DMS53 (cell line): ENCODE measurements at regions not wholly inside any gene's neighbourhood (a gene's known extent, or its start where the extent isn't known, plus 50 kb on each side); places are given as distances from the start of the nearest gene placed in this dataset.

Experiments
- DNase-seq: peaks from one replicate; lab custom pipeline; 2025; lab: John Stamatoyannopoulos, UW

- peak; percentile 93 for DNase-seq
These were observed 398.2 kb downstream of the SOX9 start for GRCh38 chr17:72518753-72519597.

DNA sequence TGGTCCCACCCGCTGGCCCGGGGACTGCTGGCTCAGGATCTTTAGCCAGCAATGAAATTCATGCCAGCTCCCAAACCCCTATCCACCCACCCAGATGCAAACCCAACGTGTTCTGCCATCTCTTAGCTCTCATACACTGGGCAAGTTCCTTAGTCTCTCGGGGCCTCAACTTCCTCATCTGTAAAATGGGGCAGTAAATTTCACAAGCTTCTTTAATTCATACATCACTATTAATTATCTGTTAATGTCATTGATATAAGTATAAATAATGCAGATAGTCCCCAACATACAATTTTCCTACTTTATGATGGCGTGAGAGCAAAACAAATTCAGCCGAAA lies 398.7 kb downstream of the SOX9 start:
- DNase-seq: no peak

- DNase-seq: no peak
These were observed 400.0 kb downstream of the SOX9 start for GRCh38 chr17:72520665-72521303.

- DNase-seq: no peak
These were observed 402.7 kb downstream of the SOX9 start for GRCh38 chr17:72523491-72523890.

DNA sequence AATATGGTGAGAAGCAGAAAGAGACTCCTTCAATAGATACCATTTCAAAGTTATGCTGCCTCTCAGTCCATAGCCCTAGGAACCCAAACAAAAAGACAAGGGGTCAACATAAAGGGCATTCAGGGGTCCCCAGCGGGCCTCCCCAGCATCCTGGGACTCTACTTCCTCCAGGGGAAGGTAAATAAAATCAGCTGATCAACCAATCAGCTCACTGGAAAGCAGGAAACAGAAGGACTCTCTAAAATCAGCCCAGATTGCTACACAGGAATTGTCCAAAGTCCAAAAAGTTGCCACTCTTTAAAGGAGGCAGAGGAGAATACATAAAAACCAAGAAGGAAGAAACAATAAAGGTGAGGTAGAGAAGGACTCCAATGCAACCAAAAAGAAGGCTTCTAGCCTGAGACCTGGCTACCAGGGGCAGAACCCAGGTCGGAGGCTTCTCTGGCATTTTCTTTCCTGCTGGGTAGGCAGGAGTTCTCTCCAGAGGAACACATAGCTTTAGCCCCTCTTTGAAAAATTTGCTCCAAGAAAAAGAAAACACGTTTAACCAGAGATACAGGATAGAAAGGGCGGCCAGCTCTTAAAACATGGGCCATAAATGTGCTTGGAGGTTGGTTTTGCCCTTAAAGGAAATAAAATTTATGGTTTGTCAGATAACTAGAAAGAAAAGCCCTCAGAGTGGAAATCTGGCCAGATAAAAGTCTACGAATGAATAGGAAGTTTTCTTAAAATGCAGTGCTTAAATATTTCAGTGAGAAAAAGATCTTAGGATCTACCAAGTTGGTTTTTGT lies 404.6 kb downstream of the SOX9 start:
- DNase-seq: no peak

DNA sequence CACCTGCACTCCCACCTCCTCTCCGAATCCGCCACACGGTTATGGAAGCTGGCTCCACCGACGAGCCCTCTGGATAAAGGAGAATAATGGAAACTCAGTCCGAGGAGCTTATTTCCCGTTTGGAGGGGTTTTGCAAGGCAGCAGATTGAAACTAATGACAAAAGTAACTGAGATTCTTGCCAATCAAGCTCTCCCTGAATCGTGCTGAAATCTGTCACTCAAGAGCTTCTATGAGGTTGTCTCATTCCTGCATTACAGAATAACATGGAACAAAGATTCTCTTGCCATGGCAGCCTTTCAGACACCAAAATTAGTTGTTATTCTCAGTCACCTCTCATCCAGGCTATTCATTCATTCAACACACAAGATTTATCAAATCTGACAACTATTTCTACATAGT lies 405.9 kb downstream of the SOX9 start:
- DNase-seq: no peak

- no peak for DNase-seq
These were observed 407.0 kb downstream of the SOX9 start for GRCh38 chr17:72527789-72528188.

- no peak for DNase-seq
These were observed 407.9 kb downstream of the SOX9 start for GRCh38 chr17:72528683-72529082.

- no peak for DNase-seq
These were observed 408.6 kb downstream of the SOX9 start for GRCh38 chr17:72529386-72529785.

GRCh38 chr17:72530454-72530853 lies 409.6 kb downstream of the SOX9 start:
- no peak for DNase-seq

- no peak for DNase-seq
These were observed 410.9 kb downstream of the SOX9 start for GRCh38 chr17:72531729-72532128.

DNA sequence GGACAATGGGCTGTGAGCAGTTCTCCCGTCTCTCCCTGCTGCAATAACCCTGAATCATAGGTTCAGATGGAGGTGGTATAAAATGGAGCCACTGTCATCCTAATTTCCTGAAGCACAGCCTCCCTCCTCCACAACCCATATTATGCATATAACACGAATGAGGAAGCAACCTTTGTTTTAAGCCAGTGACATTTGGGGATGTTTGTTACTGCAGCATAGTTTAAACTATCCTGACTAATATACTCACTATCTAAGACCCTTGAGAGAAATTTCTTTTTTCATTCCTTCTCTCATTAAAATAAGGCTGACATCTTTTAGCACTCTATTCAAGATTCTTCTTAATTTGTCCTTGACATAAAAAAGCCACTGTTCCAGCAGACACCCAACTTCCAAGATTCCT lies 413.4 kb downstream of the SOX9 start:
- no peak for DNase-seq

- no peak for DNase-seq
These were observed 414.0 kb downstream of the SOX9 start for GRCh38 chr17:72534776-72535175.

DNA sequence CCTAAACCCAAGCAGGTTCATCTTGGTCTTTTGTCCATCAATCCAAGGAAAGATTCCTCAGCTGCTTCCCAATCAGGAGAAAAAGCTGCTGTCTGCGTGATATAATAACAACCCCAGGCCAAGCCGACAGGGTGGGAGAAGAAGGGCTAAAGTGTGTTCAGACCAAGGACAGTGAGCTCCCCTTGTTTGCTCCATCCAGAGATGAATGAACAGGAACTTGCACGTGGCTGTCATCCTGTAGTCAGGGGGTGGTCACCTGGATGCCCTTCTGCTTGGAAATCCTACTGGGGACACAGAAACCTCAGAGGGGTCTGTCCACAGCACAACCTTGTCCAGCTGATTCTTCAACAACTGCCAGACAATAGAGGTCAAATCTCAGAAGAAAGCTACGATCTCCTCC lies 414.5 kb downstream of the SOX9 start:
- no peak for DNase-seq

DNA sequence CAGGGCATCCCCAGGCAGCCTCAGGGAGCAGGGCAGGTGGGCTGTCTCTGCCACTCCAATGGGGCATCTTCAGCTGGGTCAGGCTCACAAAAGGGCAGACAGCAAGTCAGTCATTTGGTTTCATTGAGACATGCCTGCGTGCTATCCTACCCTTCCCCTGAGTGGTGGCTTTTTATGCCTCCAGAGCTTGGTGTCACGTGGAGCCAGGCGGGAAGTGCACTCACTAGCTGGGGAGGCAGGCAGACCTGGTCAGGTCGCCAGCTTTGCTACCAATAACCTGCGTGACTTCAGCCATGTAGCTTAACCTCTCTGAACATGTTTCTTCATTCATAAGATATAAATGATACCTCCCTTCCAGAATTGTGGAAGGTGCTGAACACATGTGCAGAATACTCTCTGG lies 415.0 kb downstream of the SOX9 start:
- DNase-seq: no peak

- DNase-seq: no peak
These were observed 416.0 kb downstream of the SOX9 start for GRCh38 chr17:72536788-72537187.

- no peak for DNase-seq
These were observed 417.6 kb downstream of the SOX9 start for GRCh38 chr17:72538443-72538842.

GRCh38 chr17:72538901-72539352 lies 418.1 kb downstream of the SOX9 start:
- no peak for DNase-seq

GRCh38 chr17:72539981-72540897 lies 419.4 kb downstream of the SOX9 start:
- peak; percentile 58 for DNase-seq

DNA sequence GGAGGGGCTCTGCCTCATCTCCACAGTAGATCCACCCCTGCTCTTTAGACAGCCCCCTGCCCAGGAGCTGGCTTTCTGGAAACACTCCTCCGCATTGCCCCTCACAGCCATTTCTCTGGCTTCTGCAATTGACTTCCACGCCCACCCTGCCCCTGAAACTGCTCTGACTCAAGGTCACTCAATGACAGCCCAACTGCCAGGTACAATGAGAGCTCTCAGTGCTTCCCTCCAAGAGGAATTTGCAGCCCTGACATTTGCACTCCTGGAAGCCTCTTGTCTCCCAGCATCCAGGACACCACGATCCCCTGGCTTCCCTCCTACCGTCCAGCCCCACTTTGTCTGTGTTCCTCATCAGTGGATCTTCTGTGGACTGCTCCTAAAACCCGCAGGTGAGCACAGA lies 421.5 kb downstream of the SOX9 start:
- DNase-seq: no peak

GRCh38 chr17:72545766-72546165 lies 424.9 kb downstream of the SOX9 start:
- DNase-seq: no peak
